GM12865 (cell line): ENCODE measurements at regions not wholly inside any gene's neighbourhood (a gene's known extent, or its start where the extent isn't known, plus 50 kb on each side); places are given as distances from the start of the nearest gene placed in this dataset.

Experiments used
- DNase-seq: peaks from one replicate; pipeline ENCODE4 v3.0.0; 2010; ENCODE audit warnings: low read depth
- H3K4me3 ChIP-seq: 2 replicates; pipeline ENCODE4 v1.5.1; 2011; ENCODE audit warnings: mild to moderate bottlenecking, low read depth, low read length, control low read depth
- TF ChIP-seq, protein P1 (sequence below): IDR thresholded peaks from 2 replicates; pipeline ENCODE4 v1.5.1; 2011; ENCODE audit warnings: low read length, control low read depth, low read depth, inconsistent platforms; ENCODE audit not compliant: insufficient read depth; ENCODE audit errors: missing control alignments

DNA sequence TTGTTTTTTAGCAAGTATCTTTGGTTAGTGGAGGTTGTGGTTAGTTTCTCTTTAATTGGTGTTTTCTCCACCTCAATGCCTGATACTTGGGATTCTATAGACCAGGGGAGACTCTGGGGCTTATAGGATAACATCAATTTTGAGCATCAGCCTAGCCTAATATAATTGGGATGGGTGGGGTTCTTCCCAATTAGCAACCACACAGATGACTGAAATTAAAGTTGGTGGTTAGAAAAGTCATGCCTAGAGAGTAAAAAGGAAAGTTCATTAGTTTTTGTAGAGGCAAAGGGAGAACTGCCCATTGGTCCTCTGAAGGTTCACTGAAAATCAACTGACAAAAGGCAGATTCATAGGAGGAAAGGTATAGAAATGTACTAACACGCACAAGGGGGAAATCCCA is 843.3 kb downstream of the TSN start:
- DNase-seq: no peak
- no peak overlapping the region for H3K4me3 ChIP-seq
- TF ChIP-seq, protein P1, sequence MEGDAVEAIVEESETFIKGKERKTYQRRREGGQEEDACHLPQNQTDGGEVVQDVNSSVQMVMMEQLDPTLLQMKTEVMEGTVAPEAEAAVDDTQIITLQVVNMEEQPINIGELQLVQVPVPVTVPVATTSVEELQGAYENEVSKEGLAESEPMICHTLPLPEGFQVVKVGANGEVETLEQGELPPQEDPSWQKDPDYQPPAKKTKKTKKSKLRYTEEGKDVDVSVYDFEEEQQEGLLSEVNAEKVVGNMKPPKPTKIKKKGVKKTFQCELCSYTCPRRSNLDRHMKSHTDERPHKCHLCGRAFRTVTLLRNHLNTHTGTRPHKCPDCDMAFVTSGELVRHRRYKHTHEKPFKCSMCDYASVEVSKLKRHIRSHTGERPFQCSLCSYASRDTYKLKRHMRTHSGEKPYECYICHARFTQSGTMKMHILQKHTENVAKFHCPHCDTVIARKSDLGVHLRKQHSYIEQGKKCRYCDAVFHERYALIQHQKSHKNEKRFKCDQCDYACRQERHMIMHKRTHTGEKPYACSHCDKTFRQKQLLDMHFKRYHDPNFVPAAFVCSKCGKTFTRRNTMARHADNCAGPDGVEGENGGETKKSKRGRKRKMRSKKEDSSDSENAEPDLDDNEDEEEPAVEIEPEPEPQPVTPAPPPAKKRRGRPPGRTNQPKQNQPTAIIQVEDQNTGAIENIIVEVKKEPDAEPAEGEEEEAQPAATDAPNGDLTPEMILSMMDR: no peak

DNA sequence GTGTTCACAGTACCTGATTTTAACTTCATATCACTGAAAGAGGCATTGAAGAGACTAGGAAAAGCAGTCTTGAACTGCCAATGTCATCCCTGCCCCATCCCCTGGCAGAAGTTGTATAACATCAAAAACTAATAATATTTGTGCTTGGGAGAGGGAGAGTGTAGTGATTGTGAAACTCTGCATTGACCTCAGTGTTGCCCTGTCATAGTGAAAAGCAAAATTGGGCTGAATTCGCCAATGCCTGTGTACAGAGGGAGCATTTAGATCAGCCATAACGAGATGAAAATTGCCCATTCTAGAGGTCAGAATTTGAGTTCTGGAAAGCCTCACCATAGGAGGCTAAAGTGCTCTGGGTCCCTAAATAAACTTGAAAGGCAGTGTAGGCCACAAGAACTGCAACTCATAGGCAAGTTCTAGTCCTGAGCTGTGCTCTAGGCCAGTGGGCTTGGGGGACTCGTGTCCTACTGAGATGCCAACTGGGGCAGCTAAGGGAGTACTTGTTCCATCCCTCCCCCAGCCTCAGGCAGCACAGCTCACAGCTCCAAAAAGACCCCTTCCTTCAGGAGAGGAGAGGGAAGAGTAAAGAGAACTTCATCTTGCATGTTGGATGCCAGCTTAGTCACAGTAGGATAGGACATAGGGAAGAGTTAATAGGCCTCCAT is 855.6 kb downstream of the TSN start:
- no peak overlapping the region for H3K4me3 ChIP-seq
- peak; percentile 12 for DNase-seq
- TF ChIP-seq, protein P1: no peak

DNA sequence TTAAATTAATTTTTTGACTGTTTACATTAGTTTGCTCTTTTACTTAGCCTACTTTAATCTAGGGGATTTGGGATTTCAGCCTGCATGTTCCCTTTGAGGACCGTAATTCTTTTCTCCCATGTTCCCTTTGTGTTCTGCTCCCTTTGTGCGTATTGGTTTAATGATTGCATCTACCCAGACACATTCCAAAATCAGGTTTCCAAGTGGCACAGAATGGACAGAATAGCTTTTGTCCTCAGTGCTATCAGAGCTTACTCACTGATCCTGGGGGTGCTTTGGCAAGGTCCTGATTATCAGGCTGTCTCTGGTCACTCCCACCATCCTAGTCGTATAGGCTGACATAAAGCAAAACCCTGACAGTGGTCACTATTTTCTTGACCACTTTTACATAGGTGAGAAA is 867.5 kb downstream of the TSN start:
- no peak for DNase-seq
- TF ChIP-seq, protein P1: no peak
- no peak overlapping the region for H3K4me3 ChIP-seq

DNA sequence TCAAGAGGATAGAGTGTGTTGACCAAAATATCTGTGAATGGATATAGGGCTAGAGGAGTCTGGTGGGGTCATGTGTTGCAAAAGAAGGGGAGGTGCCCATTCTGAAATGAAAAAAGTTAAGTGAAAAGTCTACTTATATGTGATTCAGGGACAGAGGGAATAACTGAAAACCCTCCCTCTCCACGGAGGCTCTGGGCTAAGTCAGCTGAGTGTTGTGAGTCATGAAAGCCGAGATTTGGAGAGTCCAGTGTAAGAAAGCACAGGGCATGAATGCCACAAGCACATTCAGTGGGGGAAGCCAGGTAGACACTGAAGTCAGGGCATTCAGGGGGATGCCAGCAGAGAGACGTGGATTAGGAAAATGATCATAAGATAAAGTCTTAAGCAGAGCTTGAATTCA is 871.9 kb downstream of the TSN start:
- TF ChIP-seq, protein P1: no peak
- DNase-seq: no peak
- no peak overlapping the region for H3K4me3 ChIP-seq

DNA sequence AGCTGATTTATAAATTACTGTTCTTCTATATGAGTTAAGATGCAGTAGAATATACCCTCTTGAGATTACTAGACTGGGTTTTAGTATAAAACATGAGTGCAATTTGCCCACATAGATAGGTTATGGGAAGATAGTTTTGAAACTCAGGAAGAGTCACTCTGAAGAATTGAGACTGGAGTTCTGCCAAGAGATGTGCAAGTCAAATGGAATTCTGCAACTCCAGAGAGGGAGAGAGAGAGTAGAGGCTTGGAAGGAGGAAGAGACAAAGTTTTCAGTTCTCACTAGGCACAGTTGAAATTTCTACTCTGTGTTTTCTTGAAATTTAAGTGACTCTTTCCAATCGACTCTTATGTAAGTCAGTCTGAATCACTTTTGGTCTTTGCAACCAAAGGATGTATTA is 878.8 kb downstream of the TSN start:
- no peak overlapping the region for H3K4me3 ChIP-seq
- DNase-seq: no peak
- TF ChIP-seq, protein P1: no peak

DNA sequence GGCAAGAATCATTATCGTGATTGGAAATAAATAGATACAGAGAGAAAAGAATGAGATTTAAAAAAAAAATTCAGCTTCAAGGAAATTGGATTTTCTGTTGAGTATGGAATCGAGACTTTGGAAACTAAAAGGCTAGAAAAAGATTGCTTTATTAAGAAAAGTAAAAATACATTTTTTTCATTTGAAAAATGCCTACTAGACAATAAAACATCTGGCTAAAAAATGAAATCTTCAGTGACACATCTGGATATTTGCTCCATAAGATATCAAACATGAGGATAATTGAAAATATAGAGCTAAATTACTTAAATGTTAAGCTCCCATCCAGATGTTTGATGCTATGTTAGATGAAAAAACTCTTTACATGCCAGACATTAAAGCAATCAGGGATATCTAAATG is 879.5 kb downstream of the TSN start:
- no peak for DNase-seq
- H3K4me3 ChIP-seq: no peak overlapping the region
- TF ChIP-seq, protein P1: no peak

DNA sequence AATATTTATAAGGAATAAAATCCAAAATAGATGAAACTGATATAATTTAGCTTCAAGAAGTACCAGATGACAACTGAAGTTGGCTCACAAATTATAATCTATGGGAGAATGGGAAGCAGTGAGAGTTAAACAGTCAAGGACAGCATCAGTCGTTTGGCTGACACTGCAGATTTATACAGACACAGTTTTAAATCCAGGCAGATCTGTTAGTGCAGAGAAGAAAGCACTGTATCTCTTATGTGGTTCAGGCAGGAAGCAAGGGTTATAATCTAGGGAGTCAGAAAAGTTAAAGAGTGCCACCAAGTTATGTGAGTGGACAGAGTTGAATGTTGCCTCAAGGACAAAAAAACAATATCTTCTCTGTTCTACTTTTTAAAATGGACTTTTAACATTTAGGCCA is 880.2 kb downstream of the TSN start:
- TF ChIP-seq, protein P1: no peak
- no peak for DNase-seq
- no peak overlapping the region for H3K4me3 ChIP-seq
